ENCODE measurements at regions not wholly inside any gene's neighbourhood (a gene's known extent, or its start where the extent isn't known, plus 50 kb on each side); places are given as distances from the start of the nearest gene placed in this dataset.
"Not testable (repeated sequence)": the region's sequence is repeated elsewhere in the genome, so short reads cannot be mapped to it uniquely, and the experiment has no call there.

DNA sequence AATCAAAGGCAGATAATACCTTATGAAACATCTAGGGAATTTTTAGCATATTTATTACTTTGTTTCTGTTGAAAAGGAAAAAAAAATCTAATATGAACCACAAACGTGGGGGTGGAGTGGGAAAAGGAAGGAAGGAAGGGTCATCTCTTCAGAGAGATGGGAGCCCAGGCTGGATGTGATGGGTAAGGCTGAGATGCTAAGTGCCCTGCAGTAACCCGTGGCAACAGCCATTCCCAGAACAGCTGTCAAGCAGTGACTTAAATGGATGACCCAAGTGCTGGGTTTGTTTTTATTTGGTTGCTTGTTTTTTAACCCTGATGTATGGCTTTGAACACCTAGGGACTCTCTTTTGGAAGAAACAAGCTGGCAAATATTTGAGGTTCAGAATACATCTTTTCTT is 50.7 kb upstream of the KLF7 start:
- no peak for DNase-seq (ENCODE audit: extremely low read depth in 1 of 2, low read depth in 1 of 2)

GRCh38 chr2:207217442-207217841 is 51.7 kb upstream of the KLF7 start:
- no peak for DNase-seq (ENCODE audit: extremely low read depth in 1 of 2, low read depth in 1 of 2)

DNA sequence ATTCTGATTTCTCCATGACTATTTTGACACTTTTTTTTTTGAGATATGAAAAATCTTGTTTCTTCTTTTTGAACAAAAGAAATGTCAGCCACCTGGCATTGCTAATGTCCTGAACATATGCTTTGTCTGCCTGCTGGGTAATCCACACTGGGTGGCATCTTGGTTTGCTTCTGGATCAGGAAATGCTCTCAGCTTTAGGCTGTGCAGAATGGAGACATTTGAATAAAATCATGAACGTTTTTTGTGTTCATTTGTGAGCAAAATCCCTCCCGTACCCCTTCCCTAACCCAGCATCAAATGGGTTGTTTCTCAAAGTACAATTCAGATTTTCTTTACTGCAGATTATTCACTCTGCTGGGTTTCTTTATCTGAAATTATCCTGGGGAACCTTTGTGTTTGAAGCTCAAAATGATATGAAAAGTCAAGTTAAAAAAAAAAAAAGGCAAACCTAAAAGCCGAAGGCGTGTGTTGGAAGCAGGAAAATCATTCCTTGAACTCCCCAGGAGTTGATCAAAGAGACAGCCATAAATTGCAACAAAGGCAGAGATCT is 53.4 kb upstream of the KLF7 start:
- no peak for DNase-seq (ENCODE audit: extremely low read depth in 1 of 2, low read depth in 1 of 2)

DNA sequence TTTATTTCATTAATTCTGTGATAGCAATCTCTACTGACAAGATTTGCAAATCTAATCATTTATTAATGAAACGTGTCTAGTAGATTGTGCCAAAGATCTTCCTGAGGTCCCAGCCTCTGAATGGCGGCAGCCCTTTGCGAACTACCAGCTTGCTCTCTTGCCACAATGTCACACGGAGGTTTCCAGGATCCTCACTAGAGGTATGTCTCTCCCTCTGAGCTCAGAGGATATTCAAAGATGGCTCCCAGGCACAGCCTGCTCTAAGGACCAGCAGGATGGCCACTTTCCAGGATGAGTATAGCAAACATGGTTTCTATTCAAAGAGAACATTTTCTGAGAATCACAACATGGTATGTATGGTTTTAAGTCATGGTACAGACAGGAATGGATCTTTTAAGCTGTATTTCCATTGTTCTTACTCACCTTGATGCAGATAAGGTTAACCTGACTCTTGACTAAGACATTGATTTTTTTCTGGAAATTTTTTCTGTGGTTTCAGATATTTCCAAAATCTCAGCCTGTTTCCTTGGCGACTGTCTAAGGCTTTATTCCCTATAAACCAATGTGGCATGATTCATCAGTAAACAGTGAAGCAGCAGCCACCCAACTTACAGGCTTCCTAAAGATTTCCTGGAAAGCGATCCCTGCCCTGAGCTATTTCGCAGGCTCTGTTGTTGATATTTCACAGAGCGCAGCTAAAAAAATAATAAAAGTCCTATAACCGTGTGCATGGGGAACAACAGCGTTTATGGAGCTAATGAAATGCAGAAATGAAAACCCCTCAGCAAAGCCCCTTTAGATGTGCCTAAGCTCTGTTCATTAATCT is 54.1 kb upstream of the KLF7 start:
- DNase-seq (ENCODE audit: extremely low read depth in 1 of 2, low read depth in 1 of 2): no peak

DNA sequence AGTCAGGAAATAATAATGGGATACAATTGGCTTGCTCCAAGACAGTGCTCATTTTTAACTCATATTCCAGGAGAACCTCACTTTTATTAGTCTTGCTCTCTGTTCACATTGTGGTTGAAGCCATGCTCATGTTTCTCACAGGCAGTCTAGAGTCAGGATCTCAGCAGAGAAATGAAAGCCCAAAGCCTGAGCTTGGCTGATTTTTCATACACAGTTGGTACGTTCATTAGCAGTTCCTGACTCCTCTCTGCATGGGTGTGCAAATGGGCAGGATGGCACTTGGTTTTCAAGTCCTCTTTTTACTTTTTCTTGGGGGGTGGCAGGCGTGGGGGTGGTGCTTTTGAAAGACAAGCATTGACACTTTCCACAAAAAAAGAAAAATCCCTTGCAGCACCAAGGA is 56.0 kb upstream of the KLF7 start:
- no peak for DNase-seq (ENCODE audit: extremely low read depth in 1 of 2, low read depth in 1 of 2)

DNA sequence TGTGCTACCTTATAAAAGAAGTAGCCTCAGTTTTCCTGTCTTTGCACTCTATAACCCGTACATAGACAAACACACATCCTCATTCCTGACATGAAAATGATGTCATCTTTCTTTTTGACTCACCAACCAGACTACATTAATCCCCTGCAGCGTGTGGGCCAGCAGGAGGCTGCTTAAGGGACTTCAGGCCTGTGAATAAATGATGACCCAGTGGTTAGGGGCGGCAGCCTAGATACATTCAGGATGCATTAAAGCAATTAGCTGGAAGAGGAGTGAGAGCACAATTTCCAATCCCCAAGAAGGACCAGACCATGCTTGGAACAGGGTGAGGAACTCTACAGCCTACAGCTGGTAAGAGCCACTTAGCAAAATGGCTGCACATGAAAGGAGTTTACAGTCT is 57.3 kb upstream of the KLF7 start:
- DNase-seq (ENCODE audit: extremely low read depth in 1 of 2, low read depth in 1 of 2): no peak

GRCh38 chr2:207224381-207224780 is 58.6 kb upstream of the KLF7 start:
- no peak for DNase-seq (ENCODE audit: extremely low read depth in 1 of 2, low read depth in 1 of 2)

DNA sequence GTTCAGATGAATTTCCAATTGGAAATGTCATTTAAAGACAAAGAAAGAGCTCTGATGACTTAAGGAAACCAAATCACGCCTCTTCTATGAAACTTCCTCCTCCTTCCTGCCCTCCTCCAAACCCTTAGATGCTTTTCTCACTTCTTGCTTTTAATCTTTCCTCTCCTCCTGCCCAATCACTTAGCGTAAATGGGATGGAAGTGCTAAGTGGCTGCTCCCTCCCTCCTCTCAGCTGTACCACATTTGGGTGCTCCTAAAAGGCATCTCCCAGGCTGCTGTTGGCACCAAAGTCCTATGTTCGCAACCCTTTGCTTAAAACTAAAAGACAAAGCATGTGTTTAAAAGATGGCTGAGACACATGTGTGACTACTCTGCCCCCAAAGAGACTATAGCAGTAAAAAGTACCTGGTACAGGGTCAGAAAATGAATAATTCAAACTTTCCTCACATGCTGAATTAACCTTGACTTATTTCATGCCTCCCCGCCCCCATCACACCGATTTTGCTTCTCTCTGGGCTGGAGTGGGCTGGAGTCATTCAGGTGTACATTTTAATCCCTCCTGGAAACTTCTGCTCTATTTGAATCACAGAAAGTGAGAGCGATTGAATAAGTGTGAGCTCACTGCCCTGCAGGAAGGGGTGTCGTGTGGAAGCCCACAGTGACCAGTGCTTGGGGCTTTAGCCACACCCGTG is 59.2 kb upstream of the KLF7 start:
- DNase-seq (ENCODE audit: extremely low read depth in 1 of 2, low read depth in 1 of 2): peak in 1 of 2 donors; percentile 68

GRCh38 chr2:207225773-207226172 is 60.0 kb upstream of the KLF7 start:
- DNase-seq (ENCODE audit: extremely low read depth in 1 of 2, low read depth in 1 of 2): no peak

- DNase-seq (ENCODE audit: extremely low read depth in 1 of 2, low read depth in 1 of 2): no peak
Observed at GRCh38 chr2:207226243-207226642, 60.5 kb upstream of the KLF7 start.

DNA sequence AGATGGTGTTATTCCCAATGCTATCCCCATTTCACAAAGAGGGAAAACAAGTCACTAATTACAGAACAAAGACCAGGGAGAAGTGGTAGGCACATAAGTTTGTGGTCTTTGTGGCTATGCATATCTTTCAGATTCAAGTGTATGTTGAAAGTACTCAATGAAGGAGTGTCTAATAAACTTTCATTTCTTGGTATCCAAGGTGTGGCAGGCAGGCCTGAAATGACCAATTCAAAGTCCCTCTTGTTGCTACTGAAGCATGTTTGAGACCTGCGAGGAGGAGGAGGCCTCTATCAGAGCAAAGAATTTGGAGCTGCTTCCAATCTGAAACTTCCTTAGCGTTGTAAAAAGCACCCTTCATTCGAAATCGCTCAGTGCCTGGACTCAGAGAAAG is 60.9 kb upstream of the KLF7 start:
- no peak for DNase-seq (ENCODE audit: extremely low read depth in 1 of 2, low read depth in 1 of 2)

DNA sequence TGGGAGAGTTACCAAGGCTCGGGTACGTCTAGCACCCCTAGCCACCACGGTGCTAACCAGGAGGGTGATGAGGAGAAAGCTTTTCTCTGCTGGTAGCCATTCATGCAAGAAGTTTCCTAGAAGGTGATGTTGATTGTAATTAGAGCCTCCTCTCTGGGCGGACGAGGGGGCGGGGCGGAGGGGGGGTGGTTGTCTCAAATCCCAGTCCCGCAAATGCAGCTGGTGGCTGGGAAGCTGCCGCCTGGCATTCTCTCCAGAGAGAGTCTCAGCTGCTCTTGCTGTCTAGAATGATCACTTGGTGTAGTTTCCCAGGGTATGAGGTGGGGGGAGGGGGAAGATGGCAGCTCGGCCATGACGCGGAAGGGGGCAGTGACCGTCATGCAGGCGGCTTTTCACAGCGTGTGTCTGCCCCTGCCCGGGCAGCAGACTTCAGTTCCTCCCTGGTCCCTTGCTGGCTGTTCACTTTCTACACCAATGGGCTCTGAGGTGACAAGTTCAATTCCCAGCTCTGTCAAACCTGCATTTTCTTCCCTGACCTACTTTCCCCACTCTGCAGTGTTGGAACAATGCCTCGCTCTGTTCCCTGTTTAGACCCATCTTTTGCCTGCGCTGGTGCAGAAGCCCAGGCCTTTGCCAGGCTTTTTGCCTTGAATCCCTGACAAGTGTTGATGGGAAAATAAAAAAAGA is 61.5 kb upstream of the KLF7 start:
- DNase-seq (ENCODE audit: extremely low read depth in 1 of 2, low read depth in 1 of 2): no peak

DNA sequence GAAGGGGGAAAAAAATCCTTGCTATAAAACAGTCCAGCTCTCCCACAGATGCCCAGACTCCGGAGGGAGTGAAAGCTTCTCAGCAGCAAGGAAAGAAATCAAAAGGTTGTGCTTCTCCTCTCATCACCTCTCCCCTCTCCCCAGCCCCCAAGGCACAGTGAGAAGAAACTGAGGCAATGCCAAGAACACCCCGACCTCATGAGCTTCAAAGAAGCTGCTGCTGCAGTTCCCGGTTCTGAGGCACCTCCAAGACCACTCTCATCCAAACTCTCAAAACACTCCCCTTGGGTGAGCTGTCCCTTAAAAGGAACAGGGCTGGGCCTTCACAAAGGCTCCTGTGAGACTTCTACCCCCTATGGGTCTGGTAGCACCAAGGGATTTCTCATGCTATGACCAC is 62.0 kb upstream of the KLF7 start:
- DNase-seq (ENCODE audit: extremely low read depth in 1 of 2, low read depth in 1 of 2): no peak

- DNase-seq (ENCODE audit: extremely low read depth in 1 of 2, low read depth in 1 of 2): no peak
Observed at GRCh38 chr2:207228402-207228801, 62.7 kb upstream of the KLF7 start.

DNA sequence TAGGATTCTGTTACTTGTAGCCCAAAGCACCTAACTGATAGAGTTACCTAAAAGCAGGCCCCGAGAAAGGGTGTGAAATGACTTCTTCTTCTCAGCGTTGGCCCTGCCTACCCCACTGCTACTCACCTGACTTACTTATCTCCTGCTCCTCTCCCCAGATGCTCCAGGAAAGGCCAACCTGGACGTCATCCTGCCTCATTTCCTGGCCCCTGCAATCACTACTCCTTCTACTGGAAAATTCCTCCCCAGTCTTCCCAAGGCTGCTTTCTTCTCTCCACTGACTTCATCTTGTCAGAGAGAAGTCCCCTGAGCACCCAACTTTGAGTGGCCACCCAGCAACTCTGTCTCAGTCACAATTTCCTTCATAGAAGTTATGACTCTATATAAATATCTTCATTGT is 63.4 kb upstream of the KLF7 start:
- DNase-seq (ENCODE audit: extremely low read depth in 1 of 2, low read depth in 1 of 2): no peak

- no peak for DNase-seq (ENCODE audit: extremely low read depth in 1 of 2, low read depth in 1 of 2)
Observed at GRCh38 chr2:207230261-207231105, 64.7 kb upstream of the KLF7 start.

GRCh38 chr2:207231106-207231865 is 65.5 kb upstream of the KLF7 start:
- no peak for DNase-seq (ENCODE audit: extremely low read depth in 1 of 2, low read depth in 1 of 2)

DNA sequence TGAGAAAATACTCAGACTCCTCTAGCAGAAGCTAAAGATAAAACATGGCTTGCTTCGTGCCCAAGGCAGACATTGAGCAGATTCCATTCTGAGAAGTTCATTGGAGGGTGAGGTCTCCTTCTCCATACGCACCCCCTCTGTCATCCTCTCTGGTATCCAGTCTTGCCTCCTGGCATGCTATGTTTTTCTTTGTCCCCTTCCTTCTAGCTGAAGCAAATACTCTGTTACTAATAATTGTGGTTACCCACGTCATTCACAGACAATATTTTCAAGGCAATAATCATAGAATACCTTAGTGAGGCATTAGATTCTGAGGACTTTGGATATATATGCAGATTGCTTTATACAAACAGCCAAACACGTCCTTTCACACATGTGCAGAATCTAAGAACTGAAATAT is 66.2 kb upstream of the KLF7 start:
- DNase-seq (ENCODE audit: extremely low read depth in 1 of 2, low read depth in 1 of 2): no peak

GRCh38 chr2:207233141-207233540 is 67.4 kb upstream of the KLF7 start:
- DNase-seq (ENCODE audit: extremely low read depth in 1 of 2, low read depth in 1 of 2): not testable (repeated sequence)

GRCh38 chr2:207233731-207234130 is 68.0 kb upstream of the KLF7 start:
- DNase-seq (ENCODE audit: extremely low read depth in 1 of 2, low read depth in 1 of 2): no peak

Measured in stimulated activated CD8-positive, alpha-beta memory T cell treated with anti-CD3 and anti-CD28 coated beads, Interleukin-7, amount 100 ng/mL, for 48 hours (primary cell).